SU-DHL-6 (cell line): ENCODE measurements at regions not wholly inside any gene's neighbourhood (a gene's known extent, or its start where the extent isn't known, plus 50 kb on each side); places are given as distances from the start of the nearest gene placed in this dataset.

Experiments used
- H2AFZ ChIP-seq: fragments of 200-600 bp; sonication (generic); 2 replicates; pipeline ENCODE4 v1.6.1; 2014; ENCODE audit warnings: low read depth, mild to moderate bottlenecking, moderate library complexity, mixed read lengths, antibody characterized with exemption, low read length; ENCODE audit not compliant: severe bottlenecking
- H3F3A ChIP-seq: fragments of 200-600 bp; shearing (Covaris generic); 2 replicates; pipeline ENCODE4 v1.6.0; 2016; ENCODE audit warnings: antibody characterized with exemption, mild to moderate bottlenecking; ENCODE audit not compliant: insufficient read depth
- H3K27ac ChIP-seq: fragments of 200-600 bp; sonication (generic); 2 replicates; pipeline ENCODE4 v1.5.1; 2016; ENCODE audit warnings: low read depth, mild to moderate bottlenecking, low read length, moderate library complexity, mixed read lengths
- H3K27me3 ChIP-seq: fragments of 200-600 bp; sonication (generic), shearing (Covaris generic); 2 replicates; pipeline ENCODE4 v1.6.0; 2014; ENCODE audit warnings: mild to moderate bottlenecking, low read length
- H3K36me3 ChIP-seq: fragments of 200-600 bp; sonication (generic); 2 replicates; pipeline ENCODE4 v1.6.1; 2014; ENCODE audit warnings: mild to moderate bottlenecking, low read length, mixed read lengths
- H3K4me2 ChIP-seq: fragments of 300-600, 200-600 bp; shearing (Covaris generic), sonication (generic); 2 replicates; pipeline ENCODE4 v1.6.0; 2014; ENCODE audit warnings: low read length, low read depth, mild to moderate bottlenecking; ENCODE audit not compliant: poor library complexity, severe bottlenecking
- H3K4me3 ChIP-seq: fragments of 200-600 bp; sonication (generic); 2 replicates; pipeline ENCODE4 v1.5.1; 2014; ENCODE audit warnings: antibody characterized with exemption, low read length, mild to moderate bottlenecking, mixed read lengths; ENCODE audit not compliant: insufficient read depth, poor library complexity, severe bottlenecking
- H3K79me2 ChIP-seq: fragments of 200-600 bp; sonication (generic); 2 replicates; pipeline ENCODE4 v1.6.1; 2014; ENCODE audit warnings: mild to moderate bottlenecking, low read length, moderate library complexity; ENCODE audit not compliant: insufficient read depth
- H3K9ac ChIP-seq: fragments of 200-600 bp; sonication (generic); 2 replicates; pipeline ENCODE4 v1.7.0; 2014; ENCODE audit warnings: mild to moderate bottlenecking, low read length
- H3K9me2 ChIP-seq: fragments of 200-600 bp; sonication (generic); replicated peaks from 2 replicates; pipeline ENCODE4 v1.6.1; 2014; ENCODE audit warnings: low read length; ENCODE audit not compliant: insufficient read depth
- H3K9me3 ChIP-seq: fragments of 200-600 bp; sonication (generic); 2 replicates; pipeline ENCODE4 v1.6.1; 2014; ENCODE audit warnings: low read length, mixed read lengths; ENCODE audit not compliant: insufficient read depth
- H4K20me1 ChIP-seq: fragments of 200-600 bp; sonication (generic); 2 replicates; pipeline ENCODE4 v1.6.1; 2014; ENCODE audit warnings: low read depth, mild to moderate bottlenecking, antibody characterized with exemption, low read length, moderate library complexity, mixed read lengths
- EZH2phosphoT487 ChIP-seq: fragments of 200-600 bp; sonication (generic), shearing (Covaris generic); conservative IDR thresholded peaks from 2 replicates; pipeline ENCODE4 v1.6.1; 2018; ENCODE audit warnings: mild to moderate bottlenecking, antibody characterized with exemption, low read length, moderate library complexity, mixed read lengths
- TF ChIP-seq, protein P1 (sequence below): fragments of 200-600 bp; sonication (generic); IDR thresholded peaks from one replicate; pipeline ENCODE4 v1.5.1; 2017; ENCODE audit warnings: antibody characterized with exemption, mild to moderate bottlenecking, low read length, moderate library complexity; ENCODE audit not compliant: insufficient read depth, poor library complexity, severe bottlenecking

DNA sequence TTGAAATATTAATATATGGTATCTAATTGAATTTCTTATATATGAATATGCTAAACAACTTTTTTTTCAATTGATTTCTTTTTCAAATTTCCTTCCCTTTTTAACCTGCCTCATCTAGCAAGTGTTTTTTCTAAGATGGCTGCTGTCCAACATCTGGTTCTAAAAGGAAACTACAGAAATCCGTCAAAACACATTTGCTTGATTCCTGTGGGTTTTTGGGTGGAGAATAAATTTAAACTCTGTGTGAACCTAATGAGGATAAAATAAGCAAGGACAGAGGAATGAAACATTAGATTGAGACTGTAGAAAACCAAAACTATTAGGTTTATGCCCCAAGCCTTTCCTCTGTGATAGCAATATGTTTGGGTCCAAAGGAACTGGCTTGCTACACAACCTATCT is 75.5 kb upstream of the STARD3NL start:
- H3K4me2 ChIP-seq = no peak overlapping the region
- no peaks in the 10 kb centered on the region for H3F3A ChIP-seq
- 0 out of 2 replicates have a peak, but pooled peaks cover 2% of the 10 kb centered on the region for H3K27me3 ChIP-seq
- H3K9me3 ChIP-seq = no peaks in the 10 kb centered on the region
- no peak overlapping the region for H3K27ac ChIP-seq
- no peaks in the 10 kb centered on the region for H3K79me2 ChIP-seq
- TF ChIP-seq, protein P1, sequence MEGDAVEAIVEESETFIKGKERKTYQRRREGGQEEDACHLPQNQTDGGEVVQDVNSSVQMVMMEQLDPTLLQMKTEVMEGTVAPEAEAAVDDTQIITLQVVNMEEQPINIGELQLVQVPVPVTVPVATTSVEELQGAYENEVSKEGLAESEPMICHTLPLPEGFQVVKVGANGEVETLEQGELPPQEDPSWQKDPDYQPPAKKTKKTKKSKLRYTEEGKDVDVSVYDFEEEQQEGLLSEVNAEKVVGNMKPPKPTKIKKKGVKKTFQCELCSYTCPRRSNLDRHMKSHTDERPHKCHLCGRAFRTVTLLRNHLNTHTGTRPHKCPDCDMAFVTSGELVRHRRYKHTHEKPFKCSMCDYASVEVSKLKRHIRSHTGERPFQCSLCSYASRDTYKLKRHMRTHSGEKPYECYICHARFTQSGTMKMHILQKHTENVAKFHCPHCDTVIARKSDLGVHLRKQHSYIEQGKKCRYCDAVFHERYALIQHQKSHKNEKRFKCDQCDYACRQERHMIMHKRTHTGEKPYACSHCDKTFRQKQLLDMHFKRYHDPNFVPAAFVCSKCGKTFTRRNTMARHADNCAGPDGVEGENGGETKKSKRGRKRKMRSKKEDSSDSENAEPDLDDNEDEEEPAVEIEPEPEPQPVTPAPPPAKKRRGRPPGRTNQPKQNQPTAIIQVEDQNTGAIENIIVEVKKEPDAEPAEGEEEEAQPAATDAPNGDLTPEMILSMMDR = no peak
- no peak for TF ChIP-seq EZH2phosphoT487
- no peaks in the 10 kb centered on the region for H4K20me1 ChIP-seq
- no peak overlapping the region for H3K9ac ChIP-seq
- H3K4me3 ChIP-seq = no peak overlapping the region
- H3K36me3 ChIP-seq = no peaks in the 10 kb centered on the region
- H3K9me2 ChIP-seq = no peaks in the 10 kb centered on the region
- no peak overlapping the region for H2AFZ ChIP-seq

DNA sequence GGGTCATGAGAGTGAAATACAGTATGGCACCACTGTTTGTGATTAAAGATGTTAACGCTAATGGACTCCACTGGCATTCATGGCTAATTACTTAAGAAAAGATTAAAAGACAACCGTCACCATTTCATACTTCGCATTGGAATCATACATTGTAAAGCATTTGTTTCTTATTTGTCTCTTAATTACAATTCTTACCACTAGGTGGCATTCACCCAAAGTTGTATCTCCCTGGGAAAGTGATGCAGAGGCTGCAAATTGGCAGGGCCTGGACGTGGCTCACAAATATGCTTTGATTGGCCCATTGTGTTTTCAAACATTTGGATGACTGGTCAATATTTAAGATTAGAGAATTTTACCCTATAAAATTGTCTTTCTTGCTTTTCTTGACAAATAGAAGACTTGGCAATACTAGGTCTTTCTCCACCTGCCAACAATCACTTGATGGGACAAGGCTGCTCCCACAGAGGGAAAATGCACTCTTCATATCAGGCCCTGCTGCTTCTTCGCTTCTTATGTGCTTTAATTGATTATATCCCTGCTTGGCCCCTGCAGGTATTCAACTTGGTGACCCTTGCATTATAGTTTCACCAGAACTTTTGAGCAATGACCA is 72.1 kb upstream of the STARD3NL start:
- Histone ChIP-seq H3K4me2 (no peak overlapping the region), H3K27me3 (0 out of 2 replicates have a peak, but pooled peaks cover 2% of the 10 kb centered on the region), H3K9ac (no peak overlapping the region), H3K36me3 (no peaks in the 10 kb centered on the region), H3K27ac (no peak overlapping the region), H3F3A (no peaks in the 10 kb centered on the region), H3K4me3 (no peak overlapping the region), H2AFZ (no peak overlapping the region), H3K9me3 (no peaks in the 10 kb centered on the region), H4K20me1 (no peaks in the 10 kb centered on the region), H3K9me2 (no peaks in the 10 kb centered on the region), H3K79me2 (no peaks in the 10 kb centered on the region)
- TF ChIP-seq EZH2phosphoT487 = no peak
- TF ChIP-seq, protein P1 = peak; percentile 75

DNA sequence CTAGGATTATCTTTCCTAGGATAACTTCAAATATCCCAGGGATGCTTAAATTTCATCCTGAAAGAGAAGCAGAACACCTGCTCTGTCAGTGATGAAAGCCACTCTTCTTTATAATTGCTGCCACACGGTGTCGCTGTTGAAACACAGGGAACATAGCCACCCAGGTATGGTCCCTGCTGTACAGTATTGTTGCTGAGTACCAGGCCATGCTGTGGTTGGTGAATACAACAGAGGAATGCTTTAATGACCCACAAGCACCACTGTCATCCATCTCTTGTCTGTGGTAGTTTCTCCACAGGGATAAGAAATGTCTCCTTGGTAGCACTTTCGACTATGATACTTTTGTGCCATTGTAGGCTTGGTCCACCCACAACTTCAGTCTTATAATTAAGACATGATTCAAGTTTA is 70.6 kb upstream of the STARD3NL start:
- TF ChIP-seq EZH2phosphoT487 = no peak
- TF ChIP-seq, protein P1 = peak; percentile 91
- H3K4me3 ChIP-seq = no peak overlapping the region
- H3K79me2 ChIP-seq = no peaks in the 10 kb centered on the region
- no peak overlapping the region for H3K27ac ChIP-seq
- H3K9me3 ChIP-seq = no peaks in the 10 kb centered on the region
- H3K36me3 ChIP-seq = no peaks in the 10 kb centered on the region
- no peaks in the 10 kb centered on the region for H3K9me2 ChIP-seq
- H3K4me2 ChIP-seq = no peak overlapping the region
- no peaks in the 10 kb centered on the region for H3K27me3 ChIP-seq
- no peaks in the 10 kb centered on the region for H4K20me1 ChIP-seq
- no peaks in the 10 kb centered on the region for H3F3A ChIP-seq
- H2AFZ ChIP-seq = no peak overlapping the region
- H3K9ac ChIP-seq = no peak overlapping the region
